CD4-positive, alpha-beta T cell treated with Interleukin-10 for 1 hour (primary cell): ENCODE measurements at regions not wholly inside any gene's neighbourhood (a gene's known extent, or its start where the extent isn't known, plus 50 kb on each side); places are given as distances from the start of the nearest gene placed in this dataset.
"Not testable (repeated sequence)": the region's sequence is repeated elsewhere in the genome, so short reads cannot be mapped to it uniquely, and the experiment has no call there.

Experiments
- DNase-seq: peaks from one replicate; pipeline ENCODE4 v3.0.0-alpha.2; 2020

- no peak for DNase-seq
Measured at GRCh38 chr2:105522645-105523044, 123.8 kb upstream of the FHL2 start.

DNA sequence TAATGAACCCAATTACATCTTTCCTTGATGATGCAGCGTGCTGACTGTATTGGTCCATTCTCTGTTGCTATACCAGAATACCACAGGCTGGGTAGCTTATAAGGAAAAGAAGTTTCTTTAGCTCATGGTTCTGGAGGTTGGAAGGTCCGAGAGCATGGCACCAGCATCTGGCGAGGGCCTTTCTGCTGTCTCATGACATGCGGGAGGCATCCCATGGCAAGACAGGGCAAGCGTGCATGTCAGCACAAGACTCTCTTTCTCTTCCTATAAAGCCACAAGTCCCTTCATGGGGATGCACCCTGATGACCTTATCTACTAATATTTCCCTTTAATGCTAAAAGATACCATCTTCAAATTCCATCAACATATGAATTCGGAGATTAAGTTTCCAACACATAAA is 122.8 kb upstream of the FHL2 start:
- no peak for DNase-seq

DNA sequence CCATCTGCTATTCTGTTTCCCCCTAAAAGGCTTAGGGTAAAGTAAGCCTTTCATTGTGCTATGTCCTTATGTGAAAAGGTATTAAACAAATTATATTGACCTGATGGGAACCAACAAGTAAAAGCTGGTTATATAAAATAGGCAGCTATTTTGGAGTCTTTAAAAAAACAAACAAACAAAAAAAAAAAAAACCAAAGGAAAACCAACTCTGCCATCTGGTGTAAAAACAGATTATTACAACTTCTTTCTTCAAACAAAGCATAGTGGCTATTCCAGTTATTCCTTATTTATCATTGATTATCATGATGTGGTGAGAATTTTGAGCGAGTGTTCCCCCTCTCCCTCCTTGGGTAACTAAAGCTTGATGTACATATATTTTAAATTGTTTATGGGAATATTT is 122.3 kb upstream of the FHL2 start:
- peak; percentile 17 for DNase-seq

DNA sequence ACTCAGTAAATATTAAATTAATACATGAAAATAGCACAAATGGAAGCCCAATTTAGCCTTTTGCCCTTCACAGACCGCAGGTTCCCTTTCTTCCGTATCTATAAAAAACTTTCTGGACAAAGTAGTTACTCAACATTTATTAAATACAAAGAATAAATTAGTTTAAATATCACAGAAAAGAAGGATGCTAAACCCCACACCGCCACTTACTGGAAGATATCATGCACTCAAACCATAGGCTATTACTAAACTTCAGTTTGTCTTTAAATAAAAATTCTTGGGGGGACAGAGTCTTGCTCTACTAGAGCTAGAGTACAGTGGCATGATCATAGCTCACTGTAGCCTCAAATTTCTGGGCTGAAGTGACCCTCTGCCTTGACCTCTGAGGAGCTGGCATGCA is 120.7 kb upstream of the FHL2 start:
- no peak for DNase-seq

DNA sequence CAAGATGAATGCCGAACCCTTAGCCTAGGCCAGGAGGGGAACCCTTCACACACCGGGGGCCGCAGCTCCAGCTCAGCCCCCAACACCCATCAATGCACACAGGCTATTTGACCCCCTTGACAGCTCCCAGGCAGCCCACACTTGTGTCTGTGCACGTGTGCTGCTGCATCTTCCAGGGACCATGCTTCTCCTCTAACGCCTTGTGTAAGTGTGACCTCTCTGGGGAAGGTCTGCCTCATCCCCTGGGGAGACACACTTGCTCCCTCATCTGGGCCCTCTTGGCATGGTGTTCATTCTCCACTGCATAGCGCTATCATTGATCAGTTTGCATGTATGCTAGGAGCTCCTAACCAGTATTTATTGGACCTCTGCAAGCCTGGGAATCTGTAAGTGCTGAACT is 120.0 kb upstream of the FHL2 start:
- no peak for DNase-seq

GRCh38 chr2:105517814-105518705 is 119.2 kb upstream of the FHL2 start:
- DNase-seq: no peak

DNA sequence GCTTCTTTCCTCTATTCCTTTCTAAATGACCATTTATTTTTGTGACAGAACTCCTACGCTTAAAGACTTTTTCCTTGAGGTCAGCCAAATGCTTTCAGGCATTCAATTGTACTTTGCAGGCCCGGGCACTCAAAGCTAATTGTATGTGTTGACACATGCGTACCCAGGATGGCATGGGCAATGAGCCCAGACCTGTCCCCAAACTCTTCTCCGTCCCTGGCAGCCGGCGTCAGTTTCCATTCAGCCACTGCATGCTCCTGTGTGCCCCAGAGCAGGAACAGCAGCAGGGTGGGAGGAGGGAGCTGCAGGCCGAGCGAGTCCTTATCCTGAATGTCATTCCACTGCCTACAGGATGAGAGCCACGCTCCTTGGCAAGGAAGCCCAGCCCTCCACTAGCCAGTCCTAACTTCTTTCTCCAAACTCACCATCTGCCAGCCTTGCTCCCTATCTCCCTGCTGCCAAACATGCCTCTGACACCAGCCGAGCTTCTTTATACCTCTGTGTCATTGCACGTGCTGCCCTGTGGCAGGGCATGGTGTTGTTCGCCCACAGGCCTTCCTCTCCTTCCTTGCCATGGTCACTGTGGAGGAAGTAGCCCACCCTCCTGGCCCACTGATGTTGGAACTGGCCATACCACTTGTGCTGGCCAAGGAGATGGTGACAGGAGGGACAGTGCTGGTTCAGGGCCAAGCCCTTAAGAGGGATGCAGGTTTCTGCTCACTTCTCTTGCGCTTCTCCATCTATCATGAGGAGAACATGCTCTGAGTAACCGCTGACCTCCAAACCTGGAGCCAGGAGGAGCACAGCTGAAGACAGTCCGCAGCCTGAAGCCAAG is 116.9 kb upstream of the FHL2 start:
- no peak for DNase-seq

DNA sequence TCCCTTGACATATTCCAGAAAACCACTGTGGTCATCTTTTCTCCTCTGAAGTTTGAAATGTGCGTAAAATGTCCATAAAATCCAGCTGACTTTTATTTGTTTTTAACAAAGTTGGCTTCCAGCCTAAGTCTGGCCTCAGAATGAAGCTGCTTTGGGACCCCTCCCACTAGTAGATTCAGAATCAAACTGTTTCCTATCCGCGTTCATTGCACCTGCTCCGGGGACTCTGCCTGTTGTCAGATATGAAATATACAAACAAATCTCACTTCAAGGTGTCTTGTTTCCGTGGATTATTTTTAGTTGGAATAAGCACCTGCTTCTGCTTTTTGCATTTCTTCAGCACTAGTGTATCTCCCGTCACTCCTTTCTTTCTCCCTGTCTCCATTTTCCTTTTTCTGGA is 115.7 kb upstream of the FHL2 start:
- DNase-seq: no peak

DNA sequence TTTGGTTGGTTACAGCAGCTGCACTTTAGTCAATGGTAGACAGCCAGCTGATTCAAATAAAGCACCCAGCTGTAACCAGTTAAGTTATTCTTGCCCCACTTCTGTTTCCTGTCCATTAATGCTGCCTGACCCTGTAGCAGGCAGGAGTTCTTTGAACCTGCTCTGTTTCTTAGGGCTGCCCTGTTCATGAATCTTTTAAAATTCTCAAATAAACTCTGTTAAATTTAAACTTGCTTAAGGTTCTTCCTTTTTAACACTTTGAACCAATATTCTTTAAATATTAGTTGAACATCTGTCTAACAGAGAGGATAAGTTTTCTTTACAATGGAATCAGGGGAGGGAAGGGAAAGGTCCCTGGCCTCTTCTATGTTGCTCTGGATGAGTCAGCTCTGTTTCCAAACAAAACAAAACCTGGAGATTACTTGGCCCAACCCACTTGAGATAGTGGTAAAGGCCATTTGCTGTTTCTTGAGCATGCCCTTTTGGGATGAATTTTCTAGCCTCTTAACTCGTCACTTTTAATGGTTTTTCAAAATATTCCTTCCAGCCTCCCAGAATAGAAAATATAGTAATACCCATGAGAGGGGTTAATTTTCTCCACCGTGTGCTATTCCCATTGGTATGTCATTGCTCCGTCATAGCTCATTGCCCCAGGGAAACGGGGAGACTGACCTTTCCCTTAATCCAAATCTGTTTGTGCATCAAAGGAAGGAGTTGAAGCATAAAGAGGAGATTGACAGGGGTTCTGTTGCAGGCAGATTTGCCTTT is 112.1 kb upstream of the FHL2 start:
- no peak for DNase-seq

DNA sequence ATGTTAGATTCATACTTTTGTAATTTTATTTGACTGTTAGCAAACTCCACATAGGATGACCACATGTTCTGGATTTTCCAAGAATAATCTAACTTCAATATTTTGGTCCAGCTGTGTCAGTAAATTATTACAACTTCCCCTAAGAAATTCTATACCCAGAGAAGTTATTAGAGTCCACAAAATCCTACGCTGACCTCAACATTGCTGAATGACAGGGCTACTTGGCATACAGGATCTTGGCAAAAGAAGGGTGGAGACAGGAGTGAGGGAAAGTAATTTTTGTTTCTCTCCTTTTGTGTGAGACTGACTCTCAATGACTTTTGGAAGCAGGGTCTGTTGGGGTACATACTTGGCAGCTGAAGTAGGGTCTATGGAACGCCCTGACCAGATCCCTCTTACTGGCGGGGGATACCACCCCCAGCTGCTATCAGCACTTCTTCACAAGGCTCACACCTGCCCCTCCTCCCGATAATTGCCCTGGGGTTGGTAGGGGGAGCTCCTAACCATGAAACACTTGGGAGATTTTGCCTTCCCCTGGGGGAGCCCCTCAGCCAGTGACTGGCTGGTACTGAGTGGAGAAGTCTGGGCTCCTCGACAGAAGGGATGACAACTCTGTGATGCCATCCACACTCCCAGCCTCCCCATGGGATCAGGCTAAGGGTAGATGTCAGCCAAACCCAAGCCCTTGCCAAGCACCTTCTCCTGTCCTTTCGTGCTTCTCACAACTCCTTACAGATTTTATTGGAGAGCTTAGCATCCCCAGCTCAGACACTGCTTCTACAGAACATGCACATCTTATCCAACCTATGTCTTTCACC is 110.6 kb upstream of the FHL2 start:
- no peak for DNase-seq

DNA sequence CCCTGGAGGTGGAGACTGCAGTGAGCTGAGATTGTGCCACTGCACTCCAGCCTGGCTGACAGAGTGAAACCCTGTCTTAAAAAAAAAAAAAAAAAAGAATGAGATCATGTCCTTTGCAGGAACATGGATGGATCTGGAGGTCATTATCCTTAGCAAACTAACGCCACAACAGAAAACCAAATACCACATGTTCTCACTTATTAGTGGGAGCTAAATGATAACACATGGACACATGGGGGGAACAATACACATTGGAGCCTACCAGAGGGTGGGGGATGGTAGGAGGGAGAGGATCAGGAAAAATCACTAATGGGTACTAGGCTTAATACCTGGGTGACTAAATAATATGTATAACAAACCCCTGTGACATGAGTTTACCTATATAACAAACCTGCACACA is 108.0 kb upstream of the FHL2 start:
- DNase-seq: not testable (repeated sequence)

DNA sequence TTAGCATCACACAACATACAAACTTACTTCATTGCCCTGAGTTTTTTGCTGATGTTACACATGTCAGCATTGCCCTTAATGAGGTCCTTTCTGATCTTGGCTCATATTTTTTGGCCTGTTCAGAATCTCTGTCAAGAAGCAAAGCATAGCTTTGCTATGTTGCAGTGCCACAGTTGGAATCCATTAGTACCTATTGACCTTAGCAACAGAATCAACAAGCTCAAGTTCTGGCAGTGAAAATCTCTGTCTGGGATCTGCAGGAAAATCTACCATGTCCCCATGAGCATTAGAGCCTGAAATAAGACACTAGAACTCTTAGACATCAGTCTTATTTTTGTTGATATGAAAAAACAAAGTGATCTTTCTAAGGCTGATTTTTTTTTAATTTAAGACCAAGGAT is 105.6 kb upstream of the FHL2 start:
- no peak for DNase-seq

DNA sequence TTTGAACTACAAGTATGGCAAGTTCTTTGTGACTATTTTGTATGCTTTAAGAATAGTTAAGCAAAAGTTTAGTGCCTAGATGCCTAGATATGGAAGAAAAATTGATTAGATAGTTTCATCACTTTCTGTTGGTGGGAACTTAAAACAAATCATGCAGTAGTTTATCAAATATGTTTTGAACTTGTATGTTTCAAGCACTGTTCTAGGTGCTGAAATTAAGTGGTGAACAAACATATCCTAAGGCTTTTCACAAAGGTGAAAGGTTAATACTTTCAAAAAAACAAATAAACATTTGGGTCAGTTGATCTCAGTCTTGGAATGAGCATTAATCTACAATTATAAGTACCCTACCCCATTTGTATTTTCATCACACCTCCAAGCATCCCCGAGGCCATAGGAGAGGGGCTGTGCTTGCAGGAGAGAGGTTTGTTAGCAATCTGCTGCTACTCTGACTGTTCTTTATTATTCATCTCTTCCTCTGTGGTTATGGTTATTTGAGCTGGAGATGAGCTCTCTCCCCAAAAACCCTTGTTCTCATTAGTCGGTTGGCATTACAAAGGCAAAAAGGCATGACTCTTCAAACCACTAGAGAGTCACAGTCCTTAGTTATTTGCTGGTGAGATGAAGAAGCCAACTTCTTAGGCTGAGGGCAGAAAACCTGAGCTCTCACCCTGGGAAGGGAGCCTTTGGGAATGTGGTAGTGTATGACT is 103.9 kb upstream of the FHL2 start:
- DNase-seq: no peak

- no peak for DNase-seq
Measured at GRCh38 chr2:105498281-105498846, 99.5 kb upstream of the FHL2 start.

DNA sequence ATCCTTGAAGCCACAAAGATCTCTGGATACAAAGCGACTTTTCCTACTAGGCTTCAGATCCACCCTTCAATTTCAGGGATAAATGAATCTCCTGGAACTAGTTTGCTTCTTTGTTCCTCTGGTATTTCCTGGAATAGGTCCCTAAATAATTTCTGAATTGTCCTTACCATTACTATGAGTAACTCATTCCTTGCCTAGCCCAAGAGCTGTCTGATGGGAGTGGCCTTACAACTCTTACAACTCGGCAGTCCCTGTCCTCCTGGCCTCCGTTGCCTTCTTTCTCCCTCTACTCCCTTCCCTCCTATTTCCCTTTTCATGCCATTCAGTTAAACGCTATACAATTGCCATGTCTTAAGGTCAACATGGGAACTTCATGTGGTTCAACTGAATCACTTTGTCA is 98.2 kb upstream of the FHL2 start:
- DNase-seq: no peak

DNA sequence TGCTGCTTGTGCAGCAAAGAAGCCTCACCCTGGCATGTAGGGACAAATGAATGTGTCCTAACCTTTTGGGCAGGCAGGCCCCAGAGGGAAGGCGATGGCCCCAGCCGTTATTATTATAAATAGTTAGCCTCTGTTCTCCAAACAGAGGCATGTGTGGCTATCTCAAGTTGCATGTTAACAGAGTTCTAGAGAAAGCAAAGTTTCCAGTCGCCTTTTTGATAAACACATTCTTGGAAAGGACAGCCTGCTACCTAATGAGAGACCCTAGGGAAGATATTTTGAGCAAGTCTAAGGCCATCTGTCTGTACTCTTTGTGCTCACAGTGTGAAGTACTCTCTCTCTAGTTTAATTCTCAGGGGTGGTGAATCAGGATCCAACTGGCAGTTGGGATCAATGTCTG is 97.4 kb upstream of the FHL2 start:
- DNase-seq: no peak

GRCh38 chr2:105494683-105495425 is 96.0 kb upstream of the FHL2 start:
- DNase-seq: no peak

GRCh38 chr2:105490956-105491355 is 92.1 kb upstream of the FHL2 start:
- DNase-seq: no peak

DNA sequence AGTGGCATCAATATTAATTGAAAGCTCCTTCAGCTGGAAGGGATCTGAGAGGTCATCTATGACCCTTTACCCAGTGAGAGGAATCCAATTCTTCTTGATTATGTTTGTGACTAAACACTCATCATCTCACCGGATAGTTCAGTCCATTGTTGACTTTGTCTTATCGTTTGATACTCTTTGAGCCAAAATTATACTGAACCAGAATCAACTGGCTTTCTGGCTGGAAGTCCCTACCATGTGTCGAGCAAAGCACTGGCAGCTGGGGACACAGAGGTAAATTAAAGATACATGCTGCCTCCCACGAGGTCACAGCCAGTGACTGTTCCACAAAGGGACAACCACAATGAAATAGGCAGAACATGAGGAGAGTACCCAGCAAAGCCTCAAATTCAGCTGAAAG is 91.4 kb upstream of the FHL2 start:
- no peak for DNase-seq

DNA sequence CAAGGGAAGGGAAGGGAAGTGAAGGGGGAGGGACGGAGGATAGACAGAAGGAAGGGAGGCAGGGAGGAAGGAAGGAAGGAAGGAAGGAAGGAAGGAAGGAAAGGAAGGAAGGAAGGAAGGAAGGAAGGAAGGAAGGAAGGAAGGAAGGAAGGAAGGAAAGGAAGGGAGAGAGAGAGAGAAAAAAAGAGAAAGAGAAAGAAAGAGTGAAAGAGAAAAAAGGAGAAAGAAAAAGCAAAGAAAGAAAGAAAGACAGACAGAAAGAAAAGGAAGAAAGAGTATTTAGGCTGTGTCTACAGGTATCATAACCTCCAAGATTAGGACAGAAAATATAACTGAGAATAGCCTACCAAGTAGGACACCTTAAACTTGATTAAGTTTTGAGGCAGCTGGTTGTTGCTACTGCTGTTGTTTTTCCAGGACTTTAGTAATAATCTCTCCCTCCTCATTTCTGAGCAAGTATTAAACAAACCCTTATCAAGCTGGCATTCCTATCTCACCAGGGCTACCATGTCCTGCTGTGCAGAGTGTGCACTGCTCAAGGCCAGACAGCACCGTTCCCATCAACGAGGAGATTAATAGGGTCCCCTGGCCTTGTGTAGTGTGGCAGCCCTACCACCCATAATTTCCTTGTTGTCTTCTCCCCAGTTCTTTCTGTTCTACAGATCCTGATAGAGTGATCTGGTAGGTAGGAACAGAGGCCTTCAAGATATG is 90.5 kb upstream of the FHL2 start:
- no peak for DNase-seq
